Left ventricle myocardium inferior (tissue), 1 donor: ENCODE measurements at regions not wholly inside any gene's neighbourhood (a gene's known extent, or its start where the extent isn't known, plus 50 kb on each side); places are given as distances from the start of the nearest gene placed in this dataset.

Source experiments
- DNase-seq: peaks from one replicate; pipeline ENCODE4 v3.0.0-alpha.2; 2020
- H3K27ac ChIP-seq: fragments of 200-600 bp; replicated peaks from 2 replicates; pipeline ENCODE4 v1.8.0; 2021
- H3K27me3 ChIP-seq: fragments of 200-600 bp; 2 replicates; pipeline ENCODE4 v1.8.0; 2021; ENCODE audit warnings: low read depth
- H3K36me3 ChIP-seq: fragments of 200-600 bp; 2 replicates; pipeline ENCODE4 v1.8.0; 2021
- H3K4me1 ChIP-seq: fragments of 200-600 bp; 2 replicates; pipeline ENCODE4 v1.8.0; 2021
- H3K4me3 ChIP-seq: fragments of 200-600 bp; 2 replicates; pipeline ENCODE4 v1.8.0; 2021; ENCODE audit warnings: mild to moderate bottlenecking, moderate library complexity
- H3K9me3 ChIP-seq: fragments of 200-600 bp; replicated peaks from 2 replicates; pipeline ENCODE4 v1.8.0; 2021
- intact Hi-C: fragments of 100-400 bp; cut with micrococcal nuclease; formaldehyde crosslinking; loops from one replicate; pipeline ENCODE4 v1.11.0; 2022
- TF ChIP-seq, protein P1 (sequence below): fragments of 200-600 bp; IDR thresholded peaks from 2 replicates; pipeline ENCODE4 v1.8.0; 2021; ENCODE audit warnings: antibody characterized with exemption, mild to moderate bottlenecking, borderline replicate concordance
- donor health status: DM: no; HTN: yes; CAD: no; lungs with severe emphysema.

DNA sequence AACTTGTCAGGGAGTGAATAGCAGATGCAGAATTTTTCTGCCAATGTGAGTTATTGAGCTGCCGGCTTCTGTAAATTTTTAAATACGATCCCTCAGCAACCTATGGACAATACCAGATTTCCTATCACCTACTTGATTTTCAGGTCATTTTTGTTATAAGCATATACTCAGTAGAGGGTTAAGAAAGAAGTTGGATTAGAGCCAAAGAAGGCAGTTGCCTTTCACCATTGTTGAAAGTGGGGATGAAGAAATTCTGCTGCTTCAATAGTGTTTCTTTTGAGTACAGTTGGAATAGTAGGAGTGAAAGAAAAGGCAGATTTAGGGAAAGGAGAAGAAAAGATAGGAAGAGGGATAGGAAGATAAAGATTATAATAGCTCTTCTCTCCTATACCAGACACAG is 197.1 kb downstream of the ATP23 start:
- no peak overlapping the region for H3K27ac ChIP-seq
- no peak overlapping the region for H3K4me3 ChIP-seq
- TF ChIP-seq, protein P1, sequence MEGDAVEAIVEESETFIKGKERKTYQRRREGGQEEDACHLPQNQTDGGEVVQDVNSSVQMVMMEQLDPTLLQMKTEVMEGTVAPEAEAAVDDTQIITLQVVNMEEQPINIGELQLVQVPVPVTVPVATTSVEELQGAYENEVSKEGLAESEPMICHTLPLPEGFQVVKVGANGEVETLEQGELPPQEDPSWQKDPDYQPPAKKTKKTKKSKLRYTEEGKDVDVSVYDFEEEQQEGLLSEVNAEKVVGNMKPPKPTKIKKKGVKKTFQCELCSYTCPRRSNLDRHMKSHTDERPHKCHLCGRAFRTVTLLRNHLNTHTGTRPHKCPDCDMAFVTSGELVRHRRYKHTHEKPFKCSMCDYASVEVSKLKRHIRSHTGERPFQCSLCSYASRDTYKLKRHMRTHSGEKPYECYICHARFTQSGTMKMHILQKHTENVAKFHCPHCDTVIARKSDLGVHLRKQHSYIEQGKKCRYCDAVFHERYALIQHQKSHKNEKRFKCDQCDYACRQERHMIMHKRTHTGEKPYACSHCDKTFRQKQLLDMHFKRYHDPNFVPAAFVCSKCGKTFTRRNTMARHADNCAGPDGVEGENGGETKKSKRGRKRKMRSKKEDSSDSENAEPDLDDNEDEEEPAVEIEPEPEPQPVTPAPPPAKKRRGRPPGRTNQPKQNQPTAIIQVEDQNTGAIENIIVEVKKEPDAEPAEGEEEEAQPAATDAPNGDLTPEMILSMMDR, result no peak
- intact Hi-C loops, result no loop called here
- no peak for DNase-seq
- peaks cover 9% of the 10 kb centered on the region for H3K9me3 ChIP-seq
- H3K4me1 ChIP-seq, result no peaks in the 10 kb centered on the region
- H3K36me3 ChIP-seq, result no peaks in the 10 kb centered on the region
- no peaks in the 10 kb centered on the region for H3K27me3 ChIP-seq

DNA sequence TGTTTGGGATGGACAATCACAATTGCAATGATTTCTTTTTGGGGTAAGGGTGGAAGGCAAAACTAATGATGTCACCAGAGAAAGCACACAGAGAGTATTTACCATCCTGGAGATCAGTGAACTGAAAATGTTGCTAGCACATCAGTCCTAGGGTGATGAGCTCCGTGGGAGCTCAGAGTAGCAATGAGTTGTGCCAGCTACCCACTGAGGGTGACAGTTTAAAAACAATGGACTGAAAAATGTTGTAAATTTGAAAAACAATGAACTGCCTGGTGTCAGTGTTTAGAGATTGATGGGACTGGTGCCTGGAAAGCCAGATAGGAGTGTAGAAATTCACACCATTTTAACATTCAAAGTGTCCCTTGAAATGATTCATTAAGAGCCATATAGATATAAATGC is 198.5 kb downstream of the ATP23 start:
- Histone ChIP-seq H3K9me3 (peaks cover 12% of the 10 kb centered on the region), H3K4me3 (no peak overlapping the region), H3K36me3 (no peaks in the 10 kb centered on the region), H3K4me1 (no peaks in the 10 kb centered on the region), H3K27ac (no peak overlapping the region), H3K27me3 (no peaks in the 10 kb centered on the region)
- intact Hi-C loops, result no loop called here
- no peak for DNase-seq
- TF ChIP-seq, protein P1, result no peak

GRCh38 chr12:58140395-58140794 is 199.0 kb downstream of the ATP23 start:
- no peaks in the 10 kb centered on the region for H3K27me3 ChIP-seq
- intact Hi-C loops, result no loop called here
- no peak overlapping the region for H3K4me3 ChIP-seq
- H3K36me3 ChIP-seq, result no peaks in the 10 kb centered on the region
- DNase-seq, result no peak
- H3K9me3 ChIP-seq, result peaks cover 17% of the 10 kb centered on the region
- TF ChIP-seq, protein P1, result no peak
- H3K27ac ChIP-seq, result no peak overlapping the region
- H3K4me1 ChIP-seq, result no peaks in the 10 kb centered on the region

DNA sequence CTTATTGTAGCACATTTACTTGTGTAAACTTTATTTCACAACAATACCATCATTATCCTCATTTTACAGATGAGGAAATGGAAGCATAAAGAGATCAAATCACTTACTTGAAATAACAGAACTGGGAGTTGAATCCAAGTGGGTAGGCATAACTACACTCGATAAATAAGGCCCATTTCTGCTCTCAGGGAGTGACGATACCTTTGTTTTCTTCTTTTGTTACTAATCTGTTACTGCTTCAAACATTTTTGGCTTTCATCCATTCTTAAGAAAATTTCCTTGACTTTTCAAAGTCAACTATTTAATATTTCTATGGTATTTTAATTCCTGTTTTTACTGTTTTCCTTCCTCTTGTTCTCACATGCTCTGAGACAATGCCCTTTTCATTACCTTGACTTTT is 201.6 kb downstream of the ATP23 start:
- H3K4me3 ChIP-seq, result no peak overlapping the region
- H3K27me3 ChIP-seq, result no peaks in the 10 kb centered on the region
- no peak for DNase-seq
- TF ChIP-seq, protein P1, result no peak
- intact Hi-C loops, result no loop called here
- no peak overlapping the region for H3K27ac ChIP-seq
- H3K4me1 ChIP-seq, result no peaks in the 10 kb centered on the region
- no peaks in the 10 kb centered on the region for H3K36me3 ChIP-seq
- peaks cover 13% of the 10 kb centered on the region for H3K9me3 ChIP-seq

GRCh38 chr12:58143498-58143995 is 202.2 kb downstream of the ATP23 start:
- DNase-seq, result no peak
- no peak overlapping the region for H3K4me3 ChIP-seq
- H3K27me3 ChIP-seq, result no peaks in the 10 kb centered on the region
- H3K36me3 ChIP-seq, result no peaks in the 10 kb centered on the region
- TF ChIP-seq, protein P1, result no peak
- H3K9me3 ChIP-seq, result peaks cover 13% of the 10 kb centered on the region
- peaks cover 2% of the 10 kb centered on the region for H3K4me1 ChIP-seq
- H3K27ac ChIP-seq, result no peak overlapping the region
- intact Hi-C loops, result no loop called here

DNA sequence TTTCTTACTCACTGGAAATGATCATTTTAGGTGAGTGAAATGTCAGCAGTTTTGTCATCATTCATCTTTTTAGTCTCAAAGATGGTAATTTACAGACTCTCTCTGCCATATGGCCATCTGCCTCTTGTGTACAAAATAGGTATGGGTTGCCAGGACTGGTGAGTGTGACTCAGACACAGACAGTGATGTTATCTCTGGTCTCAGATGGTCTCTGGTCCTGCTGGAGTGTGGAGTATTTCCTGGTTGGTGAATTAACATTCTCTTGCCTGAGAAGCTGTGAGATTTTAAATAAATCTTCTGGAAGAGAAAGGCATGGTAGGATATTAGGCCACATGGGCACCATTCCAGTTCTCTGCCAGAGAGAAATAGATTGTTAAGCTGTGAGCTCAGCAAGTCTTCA is 207.0 kb downstream of the ATP23 start:
- intact Hi-C loops, result no loop called here
- TF ChIP-seq, protein P1, result no peak
- H3K9me3 ChIP-seq, result peaks cover 13% of the 10 kb centered on the region
- H3K4me3 ChIP-seq, result no peak overlapping the region
- no peak for DNase-seq
- no peak overlapping the region for H3K27ac ChIP-seq
- peaks cover 4% of the 10 kb centered on the region for H3K4me1 ChIP-seq
- H3K27me3 ChIP-seq, result no peaks in the 10 kb centered on the region
- no peaks in the 10 kb centered on the region for H3K36me3 ChIP-seq
